Ectodermal cell (in vitro differentiated cells): ENCODE measurements at regions not wholly inside any gene's neighbourhood (a gene's known extent, or its start where the extent isn't known, plus 50 kb on each side); places are given as distances from the start of the nearest gene placed in this dataset.
"Not testable (repeated sequence)": the region's sequence is repeated elsewhere in the genome, so short reads cannot be mapped to it uniquely, and the experiment has no call there.

Experiments
- H3K27ac ChIP-seq: 2 replicates; pipeline ENCODE4 v1.7.0; 2013; ENCODE audit warnings: mild to moderate bottlenecking, low read depth, low read length; ENCODE audit not compliant: insufficient read depth, poor library complexity, severe bottlenecking
- H3K27me3 ChIP-seq: 2 replicates; pipeline ENCODE4 v1.7.0; 2013; ENCODE audit warnings: mild to moderate bottlenecking, low read length; ENCODE audit not compliant: insufficient read depth, control insufficient read depth, poor library complexity, severe bottlenecking
- H3K36me3 ChIP-seq: one replicate; pipeline ENCODE4 v1.7.0; 2013; ENCODE audit warnings: low read length; ENCODE audit not compliant: control insufficient read depth, insufficient read depth
- H3K4me1 ChIP-seq: one replicate; pipeline ENCODE4 v1.7.0; 2013; ENCODE audit warnings: low read length; ENCODE audit not compliant: control insufficient read depth, insufficient read depth
- H3K4me3 ChIP-seq: 2 replicates; pipeline ENCODE4 v1.7.0; 2013; ENCODE audit warnings: low read depth, low read length, control low read depth; ENCODE audit not compliant: insufficient read depth
- H3K9me3 ChIP-seq: 2 replicates; pipeline ENCODE4 v1.7.0; 2013; ENCODE audit warnings: mild to moderate bottlenecking, low read length, moderate library complexity; ENCODE audit not compliant: control insufficient read depth
- WGBS, 2 experiments: methylation state at CpG; one replicate each; pipeline ENCODE4 v1.1.7; 2013; ENCODE audit warnings: missing lambda C conversion rate in 2 of 2; 5-methylcytosine and 5-hydroxymethylcytosine counted together

GRCh38 chr3:20517316-20517715, 331.3 kb upstream of the SGO1 start:
- H3K27me3 ChIP-seq, H3K4me3 ChIP-seq, H3K9me3 ChIP-seq, H3K4me1 ChIP-seq, H3K36me3 ChIP-seq, H3K27ac ChIP-seq: not testable (repeated sequence)
- WGBS, 2 experiments: 93 to 95% methylated on average over 10 of the region's 10 CpGs

DNA sequence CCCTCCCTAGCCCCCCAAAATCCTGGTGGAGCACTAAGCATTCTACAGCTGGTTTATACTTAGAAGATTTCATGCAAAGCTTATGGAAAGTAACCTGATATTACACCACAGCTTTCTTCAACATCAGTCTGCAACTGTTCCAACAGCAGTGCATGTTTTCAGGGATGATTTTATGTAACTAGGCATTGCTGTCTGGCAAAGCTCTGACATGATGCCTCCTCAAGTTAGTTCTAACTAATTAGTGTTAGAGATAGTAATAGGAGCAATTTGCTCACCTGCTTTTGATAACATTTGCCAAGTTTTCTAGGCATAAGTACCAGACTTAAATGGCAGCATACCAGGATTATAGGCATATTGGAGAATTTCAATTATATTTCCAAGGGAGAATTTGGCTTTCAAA, 330.3 kb upstream of the SGO1 start:
- H3K27ac ChIP-seq: no peak overlapping the region
- H3K4me1 ChIP-seq: no peaks in the 10 kb centered on the region
- H3K9me3 ChIP-seq: no peaks in the 10 kb centered on the region
- H3K27me3 ChIP-seq: no peaks in the 10 kb centered on the region
- H3K4me3 ChIP-seq: no peak overlapping the region
- H3K36me3 ChIP-seq: no peaks in the 10 kb centered on the region

DNA sequence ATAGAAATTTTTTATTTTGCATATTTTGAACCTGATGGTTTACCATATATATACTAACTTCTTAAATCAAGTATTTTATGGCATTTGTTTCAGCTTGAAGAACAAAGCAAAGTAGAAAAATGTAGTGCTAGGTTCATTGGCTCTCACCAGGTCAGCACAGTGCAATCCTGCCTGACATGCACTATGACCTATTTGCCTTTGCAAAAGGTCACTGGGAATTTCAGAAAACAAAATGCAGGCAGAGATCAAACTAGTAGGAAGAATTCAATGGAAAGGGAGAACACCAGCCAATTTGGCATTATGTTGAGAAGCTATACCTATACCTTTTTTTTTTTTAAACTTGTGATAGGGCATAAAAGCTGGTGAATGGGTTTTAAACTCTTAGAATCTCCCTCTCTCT, 329.8 kb upstream of the SGO1 start:
- Histone ChIP-seq H3K4me3 (no peak overlapping the region), H3K27ac (no peak overlapping the region), H3K4me1 (no peaks in the 10 kb centered on the region), H3K36me3 (no peaks in the 10 kb centered on the region), H3K27me3 (no peaks in the 10 kb centered on the region), H3K9me3 (no peaks in the 10 kb centered on the region)

DNA sequence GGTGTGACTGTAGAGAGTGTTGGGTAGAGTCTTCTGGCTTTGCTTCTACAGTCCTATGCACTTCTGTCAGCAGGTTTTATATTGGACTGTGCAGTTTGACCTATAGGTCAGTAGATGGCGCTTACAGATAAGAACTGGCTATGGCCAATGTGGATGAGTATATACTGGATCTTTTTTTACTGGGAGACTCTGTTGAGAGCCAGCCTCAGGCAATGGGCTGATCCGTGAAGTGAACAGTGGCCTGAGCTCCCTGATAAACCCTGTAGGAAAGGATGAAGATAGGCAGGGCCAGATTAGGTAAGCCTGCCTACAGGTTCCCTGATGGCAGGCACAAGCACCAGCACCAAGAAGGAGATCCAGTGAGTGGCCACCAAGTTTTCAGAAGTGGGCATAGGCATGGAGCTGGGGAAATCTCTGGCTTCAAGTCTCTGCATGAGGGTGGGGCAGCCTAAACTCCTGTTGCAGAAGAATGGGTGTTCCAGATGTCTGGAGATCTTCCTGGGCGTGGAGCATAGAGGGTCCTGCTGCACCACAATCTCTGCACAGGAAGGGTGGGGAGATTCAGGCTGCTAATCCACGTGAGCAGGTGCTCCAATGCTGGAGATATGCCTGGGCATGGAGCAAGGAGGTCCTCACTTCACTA, 326.0 kb upstream of the SGO1 start:
- H3K36me3 ChIP-seq: no peaks in the 10 kb centered on the region
- H3K27ac ChIP-seq: no peak overlapping the region
- H3K4me3 ChIP-seq: no peak overlapping the region
- no peaks in the 10 kb centered on the region for H3K9me3 ChIP-seq
- no peaks in the 10 kb centered on the region for H3K4me1 ChIP-seq
- H3K27me3 ChIP-seq: no peaks in the 10 kb centered on the region
- WGBS, 2 experiments: 58 to 59% methylated on average over 4 of the region's 4 CpGs

- no peaks in the 10 kb centered on the region for H3K36me3 ChIP-seq
- no peak overlapping the region for H3K4me3 ChIP-seq
- no peak overlapping the region for H3K27ac ChIP-seq
- H3K4me1 ChIP-seq: no peaks in the 10 kb centered on the region
- no peaks in the 10 kb centered on the region for H3K9me3 ChIP-seq
- H3K27me3 ChIP-seq: no peaks in the 10 kb centered on the region
- WGBS, 2 experiments: 75 to 84% methylated on average over 2 to 3 of the region's 4 CpGs
These were observed 324.4 kb upstream of the SGO1 start for GRCh38 chr3:20510396-20510795.

- Histone ChIP-seq H3K4me1 (no peaks in the 10 kb centered on the region), H3K4me3 (no peak overlapping the region), H3K9me3 (no peaks in the 10 kb centered on the region), H3K27me3 (no peaks in the 10 kb centered on the region), H3K36me3 (no peaks in the 10 kb centered on the region), H3K27ac (no peak overlapping the region)
- 93 to 96% methylated on average over 1 of the region's 1 CpG for WGBS, 2 experiments
These were observed 317.5 kb upstream of the SGO1 start for GRCh38 chr3:20503394-20504082.

GRCh38 chr3:20490996-20491395, 305.0 kb upstream of the SGO1 start:
- Histone ChIP-seq H3K27me3 (no peaks in the 10 kb centered on the region), H3K9me3 (no peaks in the 10 kb centered on the region), H3K4me1 (no peaks in the 10 kb centered on the region), H3K27ac (no peak overlapping the region), H3K4me3 (no peak overlapping the region), H3K36me3 (no peaks in the 10 kb centered on the region)
- 81 to 88% methylated on average over 1 of the region's 1 CpG for WGBS, 2 experiments

DNA sequence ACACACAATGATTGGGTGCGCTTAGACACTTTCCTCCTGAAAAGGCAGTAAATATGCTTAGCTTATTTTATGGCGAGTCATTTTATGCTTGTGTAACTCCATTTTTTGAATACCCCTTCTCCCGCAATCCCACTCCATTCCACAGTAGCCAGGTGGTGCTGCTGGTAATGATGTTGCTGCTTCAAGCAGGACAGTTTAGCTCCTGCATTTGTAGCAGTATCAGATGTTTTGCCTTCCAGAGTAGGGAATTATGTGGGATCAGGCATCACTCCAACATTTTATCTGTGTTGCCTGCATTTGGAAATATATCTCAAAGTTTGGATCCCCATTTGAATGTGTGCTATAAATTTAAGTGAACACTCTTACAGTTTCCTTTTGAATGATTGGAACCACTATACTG, 302.1 kb upstream of the SGO1 start:
- no peak overlapping the region for H3K4me3 ChIP-seq
- H3K4me1 ChIP-seq: no peaks in the 10 kb centered on the region
- H3K27me3 ChIP-seq: no peaks in the 10 kb centered on the region
- 96 to 100% methylated on average over 2 to 3 of the region's 3 CpGs for WGBS, 2 experiments
- H3K36me3 ChIP-seq: no peaks in the 10 kb centered on the region
- no peaks in the 10 kb centered on the region for H3K9me3 ChIP-seq
- no peak overlapping the region for H3K27ac ChIP-seq

- H3K9me3 ChIP-seq: no peaks in the 10 kb centered on the region
- H3K4me1 ChIP-seq: no peaks in the 10 kb centered on the region
- no peak overlapping the region for H3K4me3 ChIP-seq
- H3K27ac ChIP-seq: no peak overlapping the region
- H3K27me3 ChIP-seq: no peaks in the 10 kb centered on the region
- WGBS, 2 experiments: 83 to 89% methylated on average over 2 of the region's 2 CpGs
- H3K36me3 ChIP-seq: no peaks in the 10 kb centered on the region
These were observed 298.1 kb upstream of the SGO1 start for GRCh38 chr3:20484126-20484525.

DNA sequence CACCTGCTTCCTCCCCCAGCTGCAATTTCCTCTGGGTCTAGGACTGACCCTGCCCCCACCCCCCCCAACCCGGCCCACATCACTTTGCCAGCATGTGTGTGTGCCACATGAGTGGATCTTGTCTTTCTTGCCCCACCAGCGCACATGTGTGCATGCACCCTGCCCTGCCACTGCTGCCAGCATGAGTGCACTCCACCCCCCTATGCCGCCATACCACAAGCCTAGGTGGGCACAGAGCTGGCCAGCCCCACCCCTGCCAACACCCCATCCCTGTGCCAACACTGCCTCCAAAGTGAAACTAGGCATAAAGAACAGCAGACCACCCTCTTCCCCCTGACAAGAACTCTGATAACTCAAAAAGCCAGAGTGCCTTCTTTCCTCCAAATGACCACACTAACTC, 296.3 kb upstream of the SGO1 start:
- Histone ChIP-seq H3K4me3 (no peak overlapping the region), H3K27me3 (no peaks in the 10 kb centered on the region), H3K36me3 (no peaks in the 10 kb centered on the region), H3K9me3 (no peaks in the 10 kb centered on the region), H3K27ac (no peak overlapping the region), H3K4me1 (no peaks in the 10 kb centered on the region)
- WGBS, 2 experiments: 90 to 92% methylated on average over 3 of the region's 3 CpGs
